GM12892 (cell line): ENCODE measurements at regions not wholly inside any gene's neighbourhood (a gene's known extent, or its start where the extent isn't known, plus 50 kb on each side); places are given as distances from the start of the nearest gene placed in this dataset.
"Not testable (repeated sequence)": the region's sequence is repeated elsewhere in the genome, so short reads cannot be mapped to it uniquely, and the experiment has no call there.

ENCODE experiments used
- DNase-seq: peaks from one replicate; pipeline ENCODE4 v3.0.0; 2011; ENCODE audit not compliant: insufficient read length
- FAIRE-seq: peaks from 2 replicates; lab custom pipeline; 2011; peaks lifted over from hg19 to GRCh38; lab: Jason Lieb, UNC
- POLR2A ChIP-seq: IDR thresholded peaks from 2 replicates; pipeline ENCODE4 v1.6.1; 2011; ENCODE audit warnings: low read depth, low read length, control low read depth
- POLR2AphosphoS5 ChIP-seq: IDR thresholded peaks from 2 replicates; pipeline ENCODE4 v1.6.1; 2011; ENCODE audit warnings: low read depth, low read length, control low read depth
- TAF1 ChIP-seq: IDR thresholded peaks from 2 replicates; pipeline ENCODE4 v1.6.1; 2011; ENCODE audit warnings: low read depth, mild to moderate bottlenecking, control low read depth, low read length, borderline replicate concordance

DNA sequence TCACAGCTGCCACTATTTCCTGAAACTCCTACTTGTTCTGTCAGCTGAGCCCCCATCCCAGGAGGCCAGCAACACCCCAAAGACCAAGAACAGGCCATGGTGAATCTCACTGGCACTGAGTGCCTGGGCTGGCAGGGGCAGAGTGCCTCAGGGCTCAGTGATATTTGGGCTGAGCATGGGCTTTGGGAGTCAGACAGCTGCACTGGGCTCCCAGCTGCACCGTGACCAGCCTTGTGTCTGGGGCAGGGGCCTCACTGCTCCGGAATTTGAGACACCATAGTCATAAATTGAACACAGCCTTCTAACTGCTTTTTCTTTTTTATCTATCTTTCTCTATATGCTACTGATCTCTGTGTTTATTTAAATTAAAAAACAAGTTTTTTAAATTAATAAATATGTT, 1744.2 kb downstream of the TP53TG3F start:
- no peak for DNase-seq
- no peak for FAIRE-seq
- no peak for TF ChIP-seq POLR2A
- no peak for TF ChIP-seq POLR2AphosphoS5
- no peak for TF ChIP-seq TAF1

- FAIRE-seq, result no peak
- TF ChIP-seq POLR2A, result no peak
- TF ChIP-seq POLR2AphosphoS5, result no peak
- TF ChIP-seq TAF1, result no peak
- no peak for DNase-seq
Observed at GRCh38 chr16:35207059-35207999, 1747.9 kb downstream of the TP53TG3F start.

DNA sequence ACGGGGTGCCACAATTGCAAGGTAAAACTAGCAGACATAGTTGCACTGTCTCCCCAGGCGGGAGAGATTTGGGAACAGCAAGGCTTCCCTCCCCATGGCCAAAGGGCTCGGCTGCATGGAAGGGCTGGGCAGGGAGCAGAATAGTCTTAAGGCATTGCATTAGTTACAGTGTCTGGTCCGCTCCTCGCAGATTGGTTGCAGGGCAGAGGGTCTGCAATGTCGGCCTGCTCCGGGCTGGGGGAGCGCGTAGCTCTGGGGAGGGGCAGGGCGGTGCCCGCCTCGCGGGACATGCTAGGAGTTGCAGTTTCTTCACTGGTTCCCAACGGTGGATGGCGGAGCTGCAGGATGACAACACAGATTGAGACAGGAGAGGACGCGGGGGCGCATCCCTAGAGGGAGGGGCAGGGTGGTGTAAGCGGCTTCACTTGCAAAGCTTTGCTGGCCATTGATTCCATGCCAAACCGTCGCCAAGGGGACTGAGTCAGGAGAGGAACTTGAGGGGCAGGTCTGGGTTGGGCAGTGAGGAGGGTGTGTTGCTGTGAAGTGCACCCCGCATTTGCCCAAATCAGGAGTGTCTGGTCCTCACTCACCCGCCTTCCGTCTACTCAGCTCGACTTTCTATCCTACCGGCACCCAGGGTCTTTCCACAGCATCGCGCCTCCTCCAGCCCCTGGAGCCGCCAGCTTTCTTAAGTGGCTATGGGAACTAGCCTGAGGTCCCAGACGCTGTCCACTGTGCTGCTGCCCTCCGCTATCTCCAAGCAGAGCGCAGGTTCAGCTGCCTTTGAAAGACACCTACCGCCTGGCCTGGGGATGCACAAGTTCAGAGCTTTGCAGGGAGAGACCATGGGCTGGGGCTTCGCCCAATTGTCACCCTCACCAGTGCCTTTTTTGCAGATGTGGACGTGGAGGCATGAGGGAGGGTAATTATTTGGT, 1748.9 kb downstream of the TP53TG3F start:
- FAIRE-seq (no peak), DNase-seq (no peak)
- TF ChIP-seq TAF1, result no peak
- TF ChIP-seq POLR2A, result no peak
- no peak for TF ChIP-seq POLR2AphosphoS5

DNA sequence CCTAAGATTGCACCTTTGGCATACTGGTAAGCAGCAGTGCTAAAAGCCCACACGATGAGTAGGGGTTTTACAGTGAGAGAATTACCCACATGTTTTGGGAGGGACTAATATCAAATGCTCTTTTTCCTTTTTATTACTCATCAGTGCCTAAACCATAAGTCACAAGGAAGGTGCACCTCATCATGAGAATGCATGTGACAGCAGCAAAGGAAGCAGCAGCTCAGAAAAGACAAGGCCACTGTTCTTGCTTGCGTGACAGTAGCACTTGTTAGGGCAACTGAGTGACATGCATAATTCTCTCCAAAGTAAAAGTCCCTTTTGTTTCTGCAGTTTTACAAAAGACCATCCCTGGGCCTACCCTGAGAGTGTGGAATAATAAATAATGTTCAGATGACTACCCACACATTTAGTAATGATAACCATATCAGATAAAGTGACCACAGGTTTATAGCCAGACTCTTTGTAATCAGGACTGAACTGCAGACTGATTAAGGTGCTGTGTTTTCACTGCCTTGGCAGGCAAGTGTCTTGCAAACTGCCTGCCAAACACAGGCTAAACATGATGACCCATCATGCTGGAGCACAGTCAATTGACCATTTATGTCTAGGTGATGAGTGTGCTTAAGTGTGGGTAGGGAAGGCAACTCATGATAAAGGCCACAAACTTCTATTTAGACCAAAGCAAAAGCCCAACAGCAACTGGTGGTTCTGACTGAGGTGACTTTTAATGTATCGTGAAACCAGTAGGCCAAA, 1751.4 kb downstream of the TP53TG3F start:
- no peak for DNase-seq
- TF ChIP-seq POLR2A, result no peak
- TF ChIP-seq TAF1, result no peak
- no peak for TF ChIP-seq POLR2AphosphoS5
- FAIRE-seq, result no peak

GRCh38 chr16:35214840-35215239, 1755.4 kb downstream of the TP53TG3F start:
- no peak for DNase-seq
- TF ChIP-seq POLR2A (no peak), POLR2AphosphoS5 (no peak), TAF1 (no peak)

DNA sequence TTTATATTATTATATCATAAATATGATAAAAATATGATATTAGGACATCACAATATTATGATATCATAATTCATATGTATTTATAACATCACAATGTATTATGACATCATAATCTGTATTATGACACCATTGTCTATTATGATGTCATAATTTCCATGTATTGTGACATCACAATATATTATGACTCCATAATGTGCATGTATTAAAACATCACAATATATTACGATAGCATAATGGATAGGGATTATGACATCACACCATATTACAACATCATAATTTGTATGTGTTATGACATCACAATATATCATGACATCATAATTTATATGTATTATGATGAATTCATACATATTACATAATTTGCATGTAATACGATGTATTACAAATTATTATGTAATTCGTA, 1755.9 kb downstream of the TP53TG3F start:
- FAIRE-seq, result no peak
- TF ChIP-seq POLR2A, result no peak
- TF ChIP-seq TAF1, result no peak
- TF ChIP-seq POLR2AphosphoS5, result no peak
- no peak for DNase-seq

More at GRCh38 chr16:35214840-35215239, 1755.4 kb downstream of the TP53TG3F start:
- no peak for FAIRE-seq

GRCh38 chr16:35216261-35216660, 1756.8 kb downstream of the TP53TG3F start:
- not testable (repeated sequence) for FAIRE-seq, DNase-seq

DNA sequence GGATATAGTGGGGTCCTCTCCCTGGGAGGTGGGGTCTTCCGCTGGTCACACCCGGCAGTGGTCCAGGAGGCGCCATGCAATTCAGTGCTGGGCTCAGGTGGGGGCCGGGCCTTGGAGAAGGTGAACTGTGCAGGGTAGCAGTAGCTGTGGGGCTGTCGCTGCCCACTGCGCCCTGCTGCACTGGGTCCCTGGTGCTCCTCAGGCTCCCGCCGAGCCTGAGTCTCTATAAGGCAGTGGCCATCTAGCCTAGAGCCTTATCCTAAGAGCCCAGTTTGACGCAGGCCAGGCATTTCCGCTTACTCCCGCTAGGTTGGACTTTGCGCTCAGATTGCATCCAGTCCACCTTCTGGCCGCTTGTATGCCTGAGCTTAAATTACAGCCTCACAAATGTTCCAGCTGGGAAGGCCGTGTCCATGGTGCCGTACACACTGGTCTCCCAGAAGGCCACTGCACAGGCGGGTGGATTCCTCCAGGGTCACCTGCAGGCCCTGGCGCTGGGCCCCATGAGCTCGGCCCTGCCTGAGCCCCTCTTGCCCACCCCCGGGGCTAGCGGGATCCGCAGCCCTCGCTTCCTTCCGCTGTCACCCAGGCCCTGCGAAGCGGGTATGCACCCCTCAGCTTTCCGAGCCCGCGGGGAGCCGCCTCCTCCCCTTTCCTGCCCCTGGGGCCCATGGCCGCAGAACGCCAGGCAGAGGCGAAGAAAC, 1762.2 kb downstream of the TP53TG3F start:
- no peak for TF ChIP-seq POLR2AphosphoS5
- no peak for TF ChIP-seq TAF1
- TF ChIP-seq POLR2A, result no peak
- FAIRE-seq (no peak), DNase-seq (no peak)

DNA sequence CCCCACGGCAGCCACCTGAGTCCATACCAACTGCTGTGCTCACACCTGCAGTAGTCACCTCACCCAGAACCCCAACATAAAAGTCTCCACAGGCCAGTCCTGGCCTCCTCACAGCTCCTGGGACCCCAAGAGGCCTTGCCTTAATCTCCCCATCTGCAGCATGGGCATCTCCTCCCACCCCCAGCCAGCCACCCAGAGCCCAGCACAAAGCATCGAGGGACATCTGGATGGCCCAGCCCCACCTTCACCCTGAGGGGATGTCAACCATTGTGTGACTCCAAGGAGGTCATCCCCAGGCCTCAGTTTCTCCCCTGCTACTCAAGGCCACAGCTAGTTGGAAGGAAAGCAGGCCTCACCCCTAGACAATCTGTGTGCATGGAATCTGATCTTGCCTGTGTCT, 1775.3 kb downstream of the TP53TG3F start:
- no peak for DNase-seq
- TF ChIP-seq TAF1 (no peak), POLR2AphosphoS5 (no peak), POLR2A (no peak)
- FAIRE-seq, result no peak

DNA sequence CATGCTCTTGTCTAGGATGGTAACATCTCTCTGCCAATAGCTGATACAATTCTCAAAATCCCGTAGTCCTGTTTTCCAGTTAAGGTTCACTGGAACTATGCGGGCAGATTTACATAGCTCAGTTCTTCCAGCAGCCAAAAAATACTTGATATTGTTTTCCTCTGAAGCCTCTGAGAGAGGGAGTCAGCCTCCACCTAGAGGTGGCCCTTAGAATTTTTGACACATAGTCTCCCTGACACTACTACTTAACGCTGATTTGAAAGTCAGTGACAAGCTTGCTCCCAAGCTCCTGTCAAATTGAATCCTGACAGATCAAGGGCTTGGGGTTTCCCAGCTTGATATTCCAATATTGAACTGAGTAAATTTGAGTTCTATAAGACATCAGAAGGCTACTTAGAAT, 1780.1 kb downstream of the TP53TG3F start:
- TF ChIP-seq TAF1 (no peak), POLR2A (no peak), POLR2AphosphoS5 (no peak)
- DNase-seq (no peak), FAIRE-seq (no peak)
